HG02610 (cell line): ENCODE measurements at regions not wholly inside any gene's neighbourhood (a gene's known extent, or its start where the extent isn't known, plus 50 kb on each side); places are given as distances from the start of the nearest gene placed in this dataset.
"Not testable (repeated sequence)": the region's sequence is repeated elsewhere in the genome, so short reads cannot be mapped to it uniquely, and the experiment has no call there.

Experiments
- ATAC-seq: cut with Tn5 transposase; IDR thresholded peaks from one replicate; pipeline ENCODE4 v1.9.1; 2021; ENCODE audit warnings: mild to moderate bottlenecking, moderate library complexity; ENCODE audit not compliant: unreplicated experiment

DNA sequence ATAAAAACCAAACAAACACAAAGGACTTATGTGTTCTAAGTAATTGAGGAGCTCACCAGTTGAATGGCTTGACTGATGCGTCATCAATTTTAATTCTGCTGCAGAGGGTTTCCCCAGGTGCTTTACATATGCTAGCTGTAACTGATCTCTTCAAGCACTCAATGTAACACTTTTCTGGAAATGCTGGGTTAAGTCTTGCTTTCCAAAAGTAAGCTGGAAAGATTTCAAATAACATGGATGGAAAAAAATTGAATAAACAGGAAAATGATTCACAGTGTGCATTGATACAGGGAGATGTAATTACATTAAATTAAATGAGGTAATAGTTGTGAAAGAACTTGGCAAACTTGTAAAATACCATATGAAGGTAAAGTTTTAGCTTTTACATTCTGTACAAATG lies 186.7 kb upstream of the WDFY3 start:
- ATAC-seq, result no peak

DNA sequence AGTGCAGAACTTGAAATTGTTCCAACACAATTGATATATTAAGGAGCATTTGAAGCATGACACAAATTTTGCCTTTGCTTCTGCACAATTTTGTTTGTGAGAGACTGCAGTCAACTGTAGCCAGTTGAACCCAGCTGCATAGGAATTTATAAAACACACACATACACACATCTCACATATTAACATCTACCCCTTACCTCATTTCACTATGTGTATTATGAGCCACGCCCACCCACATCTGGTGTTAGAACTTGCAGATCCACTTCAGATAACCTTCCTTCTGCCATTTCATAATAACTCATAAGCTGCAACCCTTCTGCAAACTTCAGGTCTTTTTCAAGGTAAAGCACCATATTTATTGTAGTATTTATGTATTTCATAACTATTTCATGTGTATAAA lies 188.1 kb upstream of the WDFY3 start:
- ATAC-seq, result no peak

DNA sequence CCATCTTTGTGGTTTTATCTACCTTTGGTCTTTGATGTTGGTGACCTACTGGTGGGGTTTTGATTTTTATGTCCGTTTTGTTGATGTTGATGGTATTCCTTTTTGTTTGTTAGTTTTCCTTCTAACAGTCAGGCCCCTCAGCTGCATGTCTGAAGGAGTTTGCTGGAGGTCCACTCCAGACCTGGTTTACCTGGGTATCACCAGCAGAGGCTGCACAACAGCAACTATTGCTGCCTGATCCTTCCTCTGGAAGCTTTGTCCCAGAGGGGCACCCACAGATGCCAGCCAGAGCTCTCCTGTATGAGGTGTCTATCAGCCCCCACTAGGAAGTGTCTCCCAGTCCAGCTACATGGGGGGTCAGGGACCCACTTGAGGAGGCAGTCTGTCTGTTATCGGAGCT lies 199.3 kb upstream of the WDFY3 start:
- ATAC-seq, result no peak

DNA sequence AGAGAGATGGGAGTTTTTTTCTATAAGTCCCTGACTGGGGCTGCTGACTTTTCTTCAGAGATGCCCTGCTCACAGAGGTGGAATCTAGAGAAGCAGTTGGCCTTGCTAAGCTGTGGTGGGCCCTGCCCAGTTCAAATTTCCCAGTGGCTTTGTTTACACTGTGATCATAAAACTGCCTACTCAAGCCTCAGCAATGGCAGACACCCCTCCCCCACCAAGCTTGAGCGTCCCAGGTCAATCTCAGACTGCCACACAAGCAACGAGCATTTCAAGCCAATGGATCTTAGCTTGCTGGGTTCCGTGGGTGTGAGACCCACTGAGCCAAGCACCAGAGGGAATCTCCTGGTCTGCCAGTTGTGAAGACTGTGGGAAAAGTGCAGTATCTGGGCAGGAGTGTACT lies 199.8 kb upstream of the WDFY3 start:
- no peak for ATAC-seq

DNA sequence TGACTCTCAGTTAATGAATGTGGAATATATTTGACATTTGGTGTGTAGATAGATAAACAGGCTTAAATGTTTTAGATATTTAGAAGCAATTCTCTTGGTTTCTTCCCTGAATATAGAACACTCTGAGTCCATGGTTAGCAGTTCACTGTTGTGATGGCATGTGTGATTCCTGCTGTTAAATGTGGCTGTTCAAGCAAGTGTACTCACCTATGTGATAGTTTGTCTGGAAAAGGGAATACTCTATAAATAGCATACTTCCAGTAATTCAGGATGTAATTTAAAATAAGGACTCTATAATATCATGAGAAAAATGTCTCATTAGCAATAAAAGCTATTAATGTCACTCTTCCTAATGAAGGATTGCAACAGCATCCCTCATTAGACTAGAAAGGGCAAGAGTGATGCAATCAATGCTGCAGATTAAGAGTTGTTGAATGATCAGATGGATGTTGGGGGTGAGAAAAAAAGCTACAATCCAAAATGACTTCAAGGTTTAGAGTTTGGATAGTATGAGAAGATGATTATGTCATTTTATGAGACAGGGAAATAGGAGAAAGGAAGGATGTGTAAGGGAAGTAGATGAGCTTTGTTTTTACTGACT lies 201.8 kb upstream of the WDFY3 start:
- no peak for ATAC-seq

DNA sequence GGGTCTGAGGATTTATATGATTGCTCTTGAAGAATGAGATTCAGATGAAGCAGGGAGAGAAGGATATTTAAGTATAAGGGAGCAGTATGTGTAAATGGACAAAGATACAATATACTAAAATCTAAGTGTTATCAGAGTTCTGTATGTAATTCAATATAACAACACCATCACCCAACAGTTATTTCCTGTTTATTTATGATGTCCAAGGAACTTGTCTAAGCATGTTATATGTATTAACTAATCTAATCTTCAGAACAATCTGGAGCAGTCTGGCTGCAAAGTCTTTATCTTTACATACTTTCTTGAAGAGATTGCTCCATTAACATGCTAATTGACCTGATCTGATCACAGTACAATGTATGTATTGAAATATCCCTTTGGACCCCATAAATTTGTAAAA lies 203.8 kb upstream of the WDFY3 start:
- no peak for ATAC-seq

DNA sequence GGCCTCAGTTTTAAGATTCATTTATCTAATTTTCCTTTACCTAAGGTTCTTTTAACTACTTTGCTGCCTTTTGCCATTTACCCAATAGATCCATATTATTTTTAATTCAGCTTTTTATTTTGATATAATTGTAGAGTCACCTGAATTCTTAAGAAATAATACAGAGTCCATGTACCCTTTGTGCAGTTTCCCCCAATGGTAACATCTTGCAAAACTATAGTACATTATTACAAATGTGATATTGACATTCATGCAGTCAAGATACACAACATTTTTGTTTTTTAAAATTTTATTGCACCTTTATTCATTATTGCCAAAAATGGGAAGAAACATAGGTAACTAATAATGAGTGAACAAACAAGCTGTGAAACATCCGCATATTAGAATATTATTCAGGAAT lies 208.7 kb upstream of the WDFY3 start:
- ATAC-seq, result no peak

DNA sequence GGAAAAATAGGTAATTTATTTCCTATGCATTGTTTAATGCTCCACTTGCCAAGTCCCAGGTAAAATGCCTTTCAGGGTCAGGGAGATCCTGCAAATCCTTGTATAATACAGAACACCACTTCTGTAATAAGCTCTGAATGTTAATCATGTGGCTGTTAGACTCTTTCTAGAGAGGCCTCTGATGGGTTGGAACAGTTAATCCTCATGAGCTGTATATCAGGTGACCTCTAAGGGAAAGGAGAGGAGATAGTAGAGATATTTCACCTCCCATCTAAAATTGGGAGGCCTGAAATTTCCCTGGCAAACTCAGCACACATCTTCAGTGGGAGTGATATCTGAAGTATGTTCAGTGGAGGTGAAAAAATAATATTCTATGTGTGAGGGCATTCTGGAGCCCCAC lies 210.6 kb upstream of the WDFY3 start:
- ATAC-seq, result no peak

DNA sequence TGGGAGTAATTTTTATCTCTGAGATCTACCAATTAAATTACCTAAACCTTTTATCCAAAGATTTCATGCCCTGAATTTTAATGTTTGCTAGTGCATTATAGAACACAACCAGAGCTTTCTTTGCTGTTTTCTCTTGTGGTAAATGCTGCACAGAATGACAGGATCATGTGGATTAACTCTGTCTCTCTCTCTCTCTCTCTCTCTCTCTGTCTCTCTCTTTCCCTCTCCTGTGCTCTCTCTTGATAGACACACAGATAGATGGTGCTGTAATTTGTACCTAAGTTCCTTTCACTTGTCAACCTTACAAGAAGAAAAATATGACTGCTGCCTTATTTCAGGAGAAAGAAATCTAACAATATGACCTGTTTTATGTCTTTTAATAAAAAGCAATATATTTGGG lies 211.2 kb upstream of the WDFY3 start:
- no peak for ATAC-seq

DNA sequence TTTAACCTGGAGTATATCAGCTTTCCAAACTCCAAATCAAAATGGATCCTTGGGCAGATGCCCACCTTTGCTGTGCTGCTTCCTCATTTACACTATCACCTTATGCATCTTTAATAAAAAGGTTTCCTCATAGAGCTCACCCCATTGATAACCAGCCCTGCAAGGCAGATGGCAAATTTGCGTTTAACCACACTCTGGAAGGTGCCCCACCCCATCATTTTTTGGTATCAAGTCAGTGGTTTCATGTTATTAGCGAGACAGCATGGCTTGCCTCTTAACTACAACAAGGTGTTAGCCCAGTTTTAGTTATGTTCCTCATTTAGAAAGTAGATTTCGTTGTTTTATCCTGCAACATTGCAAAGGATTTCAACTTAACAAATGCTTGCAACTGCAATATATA lies 214.0 kb upstream of the WDFY3 start:
- ATAC-seq, result no peak

DNA sequence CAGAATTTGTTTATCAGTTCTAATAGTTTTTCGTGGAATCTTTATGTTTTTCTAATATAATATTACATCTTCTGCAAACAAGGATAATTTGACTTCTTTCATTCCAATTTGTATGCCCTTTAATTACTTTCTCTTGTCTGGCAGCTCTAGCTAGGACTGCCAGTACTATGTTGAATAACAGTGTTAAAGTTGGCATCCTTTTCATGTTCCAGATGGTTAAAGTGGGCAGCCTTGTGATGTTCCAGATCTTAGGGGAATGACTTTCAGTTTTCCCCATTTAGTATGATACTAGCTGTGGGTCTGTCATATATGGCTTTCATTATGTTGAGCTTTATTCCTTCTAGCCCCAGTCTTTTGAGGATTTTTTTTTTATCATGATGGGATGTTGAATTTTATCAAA lies 220.6 kb upstream of the WDFY3 start:
- ATAC-seq, result no peak

DNA sequence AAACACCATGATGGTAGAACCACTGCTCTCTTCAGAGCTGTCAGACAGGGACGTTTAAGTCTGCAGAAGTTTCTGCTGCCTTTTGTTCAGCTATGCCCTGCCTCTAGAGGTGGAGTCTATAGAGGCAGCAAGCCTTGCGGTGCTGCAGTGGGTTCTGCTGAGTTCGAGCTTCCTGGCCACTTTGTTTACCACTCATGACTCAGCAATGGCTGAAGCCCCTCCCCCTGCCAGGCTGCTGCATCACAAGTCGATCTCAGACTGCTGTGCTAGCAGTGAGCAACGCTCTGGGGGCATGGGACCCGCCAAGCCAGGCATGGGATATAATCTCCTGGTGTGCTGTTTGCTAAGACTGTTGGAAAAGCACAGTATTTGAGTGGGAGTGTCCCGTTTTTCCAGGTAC lies 229.5 kb upstream of the WDFY3 start:
- not testable (repeated sequence) for ATAC-seq

DNA sequence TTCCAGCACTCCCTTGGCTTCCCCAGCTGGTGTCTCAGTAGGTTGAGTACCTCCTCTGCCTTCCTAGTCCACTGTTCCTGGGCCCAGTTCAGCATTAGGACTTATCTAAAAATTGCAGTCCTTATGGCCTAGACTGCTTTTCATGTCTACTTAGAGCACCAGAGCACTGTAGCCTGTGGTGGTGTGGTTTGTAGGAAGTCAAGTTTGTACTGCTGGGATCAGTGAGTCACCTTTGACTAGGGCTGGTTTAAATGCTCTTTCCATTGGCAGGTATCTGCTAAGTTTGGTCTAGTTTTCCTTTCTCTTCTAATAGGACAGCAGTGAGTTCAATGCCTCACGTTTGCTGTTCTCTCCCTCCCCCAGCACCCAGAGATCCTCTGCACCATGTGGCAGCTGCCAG lies 233.6 kb upstream of the WDFY3 start:
- no peak for ATAC-seq

DNA sequence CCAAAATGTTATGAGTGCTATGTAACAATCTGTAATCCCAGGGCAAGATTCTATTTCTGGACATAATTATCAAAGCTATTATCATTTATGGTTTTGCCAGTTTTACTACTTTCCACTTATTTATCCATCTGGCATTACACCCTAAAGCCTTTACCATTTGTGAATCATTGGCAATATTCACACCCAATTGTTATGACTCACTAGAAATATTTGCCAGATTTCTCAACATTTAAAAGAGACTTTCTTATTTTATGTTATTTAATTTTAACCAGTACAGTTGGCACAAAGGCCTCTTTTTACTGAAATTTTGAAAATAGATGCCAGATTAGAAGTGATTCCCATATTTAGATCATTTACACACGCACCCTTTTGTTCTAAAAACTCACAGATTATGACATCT lies 242.7 kb upstream of the WDFY3 start:
- no peak for ATAC-seq

DNA sequence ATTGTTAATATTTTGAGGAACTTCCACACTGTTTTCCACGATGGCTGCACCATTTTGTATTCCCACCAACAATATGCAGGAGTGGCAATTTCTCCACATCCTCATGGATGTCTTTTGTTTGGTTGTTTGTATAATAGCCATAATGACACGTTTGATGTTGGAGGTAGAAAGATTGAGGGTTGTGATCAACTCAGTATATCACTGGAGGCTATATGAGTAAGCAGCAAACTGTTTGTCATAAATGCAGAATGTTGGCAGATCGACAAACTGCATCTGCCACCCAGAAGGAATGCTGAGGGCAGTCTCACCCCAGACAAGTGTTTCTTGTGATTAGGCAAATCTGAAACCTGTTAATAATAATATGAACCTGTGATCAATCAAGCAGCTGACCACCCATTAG lies 243.9 kb upstream of the WDFY3 start:
- no peak for ATAC-seq

DNA sequence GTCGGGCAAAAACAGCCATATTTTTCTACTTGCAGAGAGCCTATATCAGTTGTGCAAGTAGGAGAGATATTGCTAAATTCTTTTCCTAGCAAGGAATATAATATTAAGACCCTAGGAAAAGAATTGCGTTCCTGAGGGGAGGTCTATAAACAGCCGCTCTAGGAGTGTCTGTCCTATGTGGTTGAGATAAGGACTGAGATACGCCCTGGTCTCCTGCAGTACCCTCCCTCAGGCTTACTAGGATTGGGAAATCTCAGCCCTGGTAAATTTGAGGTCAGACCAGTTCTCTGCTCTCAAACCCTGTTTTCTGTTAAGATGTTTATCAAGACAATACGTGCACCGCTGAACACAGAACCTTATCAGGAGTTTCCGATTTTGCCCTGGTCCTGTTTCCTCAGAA lies 250.1 kb upstream of the WDFY3 start:
- ATAC-seq, result not testable (repeated sequence)

DNA sequence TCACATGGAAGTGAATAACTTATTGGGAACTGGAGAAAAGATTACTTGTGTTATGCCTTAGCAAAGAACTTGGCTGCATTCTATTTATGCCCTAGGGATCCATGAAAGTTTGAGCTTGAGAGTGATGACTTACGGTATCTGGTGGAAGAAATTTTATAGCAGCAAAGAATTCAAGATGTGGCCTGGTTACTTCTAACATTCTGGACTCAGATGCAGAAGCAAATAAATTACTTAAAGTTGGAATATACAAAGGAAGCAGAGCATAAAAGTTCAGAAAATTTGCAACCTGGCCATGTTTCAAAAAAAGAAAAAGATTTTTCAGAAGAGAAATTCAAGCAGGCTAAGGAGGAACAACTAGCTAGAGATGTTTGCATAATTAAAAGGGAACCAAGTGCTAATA lies 252.3 kb upstream of the WDFY3 start:
- no peak for ATAC-seq

DNA sequence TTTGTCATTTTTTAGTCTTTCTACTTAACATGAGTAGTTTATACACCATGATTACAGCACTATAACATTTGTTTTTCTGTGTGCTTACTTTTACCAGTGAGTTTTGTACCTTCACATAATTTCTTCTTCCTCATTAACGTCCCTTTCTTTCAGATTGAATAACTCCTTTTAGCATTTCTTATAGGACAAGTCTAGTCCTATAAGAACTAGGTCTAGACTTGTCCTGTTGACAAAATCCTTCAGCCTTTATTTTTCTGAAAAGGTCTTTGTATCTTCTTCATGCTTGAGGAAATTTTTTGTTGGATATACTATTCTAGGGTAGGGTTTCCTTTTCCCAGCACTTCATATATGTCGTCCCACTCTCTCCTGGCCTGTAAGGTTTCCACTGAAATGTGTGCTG lies 253.3 kb upstream of the ARHGAP24 start:
- ATAC-seq, result no peak

DNA sequence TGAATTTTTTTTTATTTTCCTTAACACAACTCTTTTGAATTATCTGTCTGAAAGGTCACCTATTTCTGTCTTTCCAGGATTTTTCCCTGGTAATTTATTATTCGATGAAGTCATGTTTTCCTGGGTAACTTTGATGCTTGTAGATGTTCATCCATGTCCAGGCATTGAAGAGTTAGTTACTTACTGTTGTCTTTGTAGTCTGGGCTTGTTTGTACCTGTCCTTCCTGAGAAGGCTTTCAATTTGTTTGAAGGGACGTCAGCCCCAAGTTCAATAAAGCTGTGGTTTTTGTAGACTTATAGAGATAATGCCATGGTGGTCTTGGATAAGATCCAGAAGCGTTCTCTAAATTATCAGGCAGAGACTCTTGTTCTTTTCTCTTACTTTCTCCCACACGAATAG lies 252.4 kb upstream of the ARHGAP24 start:
- no peak for ATAC-seq

DNA sequence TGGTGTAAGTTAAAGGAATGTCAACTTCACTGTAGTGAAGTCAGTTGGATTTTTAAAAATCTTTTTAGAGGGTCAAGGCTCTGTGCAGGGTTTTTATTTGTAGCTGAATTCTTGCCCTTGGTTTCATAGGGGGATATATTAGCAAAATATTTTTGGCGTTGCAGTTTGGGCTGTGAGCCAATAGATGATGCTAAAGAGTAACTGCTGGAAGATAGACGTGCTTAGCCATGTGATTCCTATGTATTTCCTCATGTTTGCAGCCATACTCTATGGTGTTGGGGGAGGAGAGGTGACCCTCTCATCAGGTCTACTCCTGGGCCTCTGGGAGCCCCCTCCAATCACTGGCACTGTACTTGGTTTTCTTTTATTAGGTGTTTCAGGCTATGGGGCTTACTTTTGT lies 246.7 kb upstream of the ARHGAP24 start:
- no peak for ATAC-seq

DNA sequence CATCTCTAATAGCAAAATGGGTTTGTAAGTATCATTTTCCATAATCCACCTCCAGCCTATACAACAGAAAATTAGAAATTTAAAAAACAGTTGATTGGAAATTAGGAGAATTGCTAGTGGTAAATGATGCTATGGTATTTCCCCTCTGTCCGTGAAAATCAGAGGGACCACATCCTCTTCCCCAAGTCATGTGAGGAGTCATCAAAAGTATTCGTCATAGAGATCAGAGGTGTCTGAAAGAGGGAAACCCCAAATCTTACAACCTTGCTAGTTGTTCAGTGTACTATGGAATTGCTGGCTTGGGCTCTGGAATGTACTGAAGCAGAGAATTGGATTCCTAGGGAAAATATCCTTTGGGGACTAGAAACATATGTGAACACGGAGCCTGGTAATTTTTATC lies 241.4 kb upstream of the ARHGAP24 start:
- no peak for ATAC-seq

DNA sequence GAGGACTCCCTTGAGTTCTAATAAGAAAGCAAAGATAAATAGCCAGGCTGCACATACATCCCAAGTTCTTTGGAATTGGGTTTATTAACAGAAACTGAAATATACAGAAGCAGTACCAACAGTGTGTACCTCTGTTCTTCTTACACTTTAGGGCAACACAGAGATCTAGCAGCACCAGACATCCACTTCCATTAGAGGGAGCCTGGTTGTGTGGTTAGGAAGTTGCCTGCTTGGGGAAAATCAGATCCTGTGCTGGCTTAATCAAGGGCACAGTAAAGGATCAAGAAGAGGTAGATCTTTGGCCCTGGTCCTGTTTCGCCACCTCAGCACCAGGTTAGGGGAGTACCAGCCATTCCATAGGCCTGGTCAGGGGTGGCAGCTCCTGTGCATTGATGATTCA lies 231.1 kb upstream of the ARHGAP24 start:
- no peak for ATAC-seq

DNA sequence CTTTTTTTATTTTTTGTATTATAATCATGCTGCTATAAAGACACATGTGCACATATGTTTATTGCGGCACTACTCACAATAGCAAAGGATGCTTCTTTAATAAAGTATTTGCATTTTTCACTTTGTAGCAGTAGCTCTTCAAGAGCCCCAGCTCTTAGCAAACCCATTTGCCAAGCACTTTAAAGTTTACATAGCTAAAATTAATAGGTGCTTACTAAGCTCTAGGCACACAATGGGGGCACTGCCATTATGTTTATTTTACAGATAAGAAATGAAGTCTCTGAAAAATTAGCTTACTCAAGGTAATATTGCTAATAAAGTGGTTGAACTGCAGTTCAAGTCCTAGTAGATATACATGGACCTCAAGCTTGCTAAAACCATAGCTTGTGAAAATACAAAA lies 230.3 kb upstream of the ARHGAP24 start:
- ATAC-seq, result no peak

DNA sequence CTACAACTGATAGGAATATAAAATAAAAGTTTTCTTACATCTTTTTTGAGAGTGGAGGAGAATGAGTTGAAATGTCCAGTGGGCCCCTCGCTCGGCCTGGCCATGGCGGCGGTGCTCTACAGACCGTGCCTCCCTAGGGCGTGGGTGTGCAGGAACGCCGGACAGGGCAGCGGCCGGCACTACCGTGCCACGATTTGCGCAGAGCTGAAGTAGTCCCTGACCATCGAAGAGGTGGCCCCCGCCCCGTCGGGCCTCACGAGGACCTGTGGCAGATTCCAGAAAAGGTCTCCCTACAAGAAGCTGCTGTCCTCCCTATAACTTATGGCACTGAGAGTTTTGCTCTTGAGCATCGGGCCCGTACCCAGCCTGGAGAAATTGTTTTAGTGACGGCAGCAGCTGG lies 228.9 kb upstream of the ARHGAP24 start:
- ATAC-seq, result no peak
